Suprapubic skin (tissue), 4 donors: ENCODE measurements at regions not wholly inside any gene's neighbourhood (a gene's known extent, or its start where the extent isn't known, plus 50 kb on each side); places are given as distances from the start of the nearest gene placed in this dataset.

ENCODE experiments used
- DNase-seq, 2 donors: peaks; one replicate each; pipeline ENCODE4 v3.0.0-alpha.2; 2019; ENCODE audit warnings: low spot score in 2 of 2
- H3K27ac ChIP-seq: fragments of 200-600 bp; sonication (generic); one replicate; pipeline ENCODE4 v1.5.1; 2019
- H3K27me3 ChIP-seq: fragments of 200-600 bp; sonication (generic); one replicate; pipeline ENCODE4 v1.5.1; 2019
- H3K36me3 ChIP-seq: fragments of 200-600 bp; sonication (generic); one replicate; pipeline ENCODE4 v1.5.1; 2019
- H3K4me1 ChIP-seq: fragments of 200-600 bp; sonication (generic); one replicate; pipeline ENCODE4 v1.5.1; 2019
- H3K4me3 ChIP-seq: fragments of 200-600 bp; sonication (generic); one replicate; pipeline ENCODE4 v1.5.1; 2019; ENCODE audit warnings: mild to moderate bottlenecking
- H3K9me3 ChIP-seq: fragments of 200-600 bp; sonication (generic); one replicate; pipeline ENCODE4 v1.5.1; 2019
- EP300 ChIP-seq: sonication (generic); formaldehyde crosslinking; IDR thresholded peaks from one replicate; pipeline ENCODE4 v1.6.1; 2017; ENCODE audit warnings: antibody characterized with exemption
- POLR2A ChIP-seq, 2 donors: fragments of 450-650 bp; IDR thresholded peaks; one replicate each; pipeline ENCODE4 v1.6.1; 2017; ENCODE audit warnings: antibody characterized with exemption in 2 of 2, mild to moderate bottlenecking in 2 of 2, moderate library complexity in 2 of 2
- POLR2AphosphoS5 ChIP-seq, 3 donors: sonication (generic); formaldehyde crosslinking; IDR thresholded peaks; one replicate each; pipeline ENCODE4 v1.6.1; 2017; ENCODE audit warnings: antibody characterized with exemption in 3 of 3
- WGBS: methylation state at CpG from one replicate; pipeline ENCODE4 v1.1.5; 2018; 5-methylcytosine and 5-hydroxymethylcytosine counted together
- TF ChIP-seq, protein P1 (sequence below), 2 donors: fragments of 200-600 bp in 1 of 2; fragments of 450-650 bp in 1 of 2; sonication (generic) in 1 of 2; IDR thresholded peaks; one replicate each; pipeline ENCODE4 v1.5.1; 2016 to 2019; ENCODE audit warnings: antibody characterized with exemption in 2 of 2, mild to moderate bottlenecking in 1 of 2, moderate library complexity in 1 of 2

DNA sequence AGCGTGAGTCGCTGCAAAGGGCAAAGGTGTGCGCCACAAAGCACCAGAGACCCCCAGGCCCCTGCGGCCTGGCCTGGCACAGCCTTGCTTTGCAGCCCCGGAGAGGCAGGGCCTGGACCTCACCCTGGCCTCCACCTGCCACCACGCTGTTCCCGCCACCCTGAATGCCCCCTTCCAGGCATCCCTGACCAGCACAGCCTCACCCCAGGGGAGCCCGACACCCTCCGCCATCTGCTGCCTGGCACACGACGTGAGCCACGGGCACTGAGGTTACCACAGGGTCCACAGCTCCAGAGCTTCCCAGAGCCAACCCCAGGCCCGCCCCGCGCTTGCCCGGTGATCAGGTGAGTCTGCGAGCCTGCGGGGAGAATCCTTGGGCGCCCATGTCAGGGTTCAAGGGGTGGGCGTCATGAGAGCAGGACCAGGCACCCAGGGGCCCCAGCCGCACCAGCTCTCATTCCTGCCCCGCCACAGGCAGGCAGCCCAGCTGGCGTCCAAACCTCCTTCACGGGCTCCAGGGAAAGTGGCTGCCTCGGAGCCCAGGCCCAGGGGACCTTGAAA lies 171.3 kb downstream of the BRD1 start:
- H3K27ac ChIP-seq: peak overlapping the region; percentile 62
- DNase-seq: no peak
- no peaks in the 10 kb centered on the region for H3K4me1 ChIP-seq
- peaks cover 26% of the 10 kb centered on the region for H3K27me3 ChIP-seq
- H3K9me3 ChIP-seq: no peaks in the 10 kb centered on the region
- TF ChIP-seq POLR2AphosphoS5 (IDR thresholded peaks at IDR 0.05) (no peak), EP300 (no peak), POLR2A (IDR thresholded peaks at IDR 0.05) (no peak)
- TF ChIP-seq, protein P1, sequence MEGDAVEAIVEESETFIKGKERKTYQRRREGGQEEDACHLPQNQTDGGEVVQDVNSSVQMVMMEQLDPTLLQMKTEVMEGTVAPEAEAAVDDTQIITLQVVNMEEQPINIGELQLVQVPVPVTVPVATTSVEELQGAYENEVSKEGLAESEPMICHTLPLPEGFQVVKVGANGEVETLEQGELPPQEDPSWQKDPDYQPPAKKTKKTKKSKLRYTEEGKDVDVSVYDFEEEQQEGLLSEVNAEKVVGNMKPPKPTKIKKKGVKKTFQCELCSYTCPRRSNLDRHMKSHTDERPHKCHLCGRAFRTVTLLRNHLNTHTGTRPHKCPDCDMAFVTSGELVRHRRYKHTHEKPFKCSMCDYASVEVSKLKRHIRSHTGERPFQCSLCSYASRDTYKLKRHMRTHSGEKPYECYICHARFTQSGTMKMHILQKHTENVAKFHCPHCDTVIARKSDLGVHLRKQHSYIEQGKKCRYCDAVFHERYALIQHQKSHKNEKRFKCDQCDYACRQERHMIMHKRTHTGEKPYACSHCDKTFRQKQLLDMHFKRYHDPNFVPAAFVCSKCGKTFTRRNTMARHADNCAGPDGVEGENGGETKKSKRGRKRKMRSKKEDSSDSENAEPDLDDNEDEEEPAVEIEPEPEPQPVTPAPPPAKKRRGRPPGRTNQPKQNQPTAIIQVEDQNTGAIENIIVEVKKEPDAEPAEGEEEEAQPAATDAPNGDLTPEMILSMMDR (IDR thresholded peaks at IDR 0.05): no peak
- no peaks in the 10 kb centered on the region for H3K36me3 ChIP-seq
- peak overlapping the region; percentile 45 for H3K4me3 ChIP-seq
- WGBS: 76% methylated on average over 8 of the region's 25 CpGs

DNA sequence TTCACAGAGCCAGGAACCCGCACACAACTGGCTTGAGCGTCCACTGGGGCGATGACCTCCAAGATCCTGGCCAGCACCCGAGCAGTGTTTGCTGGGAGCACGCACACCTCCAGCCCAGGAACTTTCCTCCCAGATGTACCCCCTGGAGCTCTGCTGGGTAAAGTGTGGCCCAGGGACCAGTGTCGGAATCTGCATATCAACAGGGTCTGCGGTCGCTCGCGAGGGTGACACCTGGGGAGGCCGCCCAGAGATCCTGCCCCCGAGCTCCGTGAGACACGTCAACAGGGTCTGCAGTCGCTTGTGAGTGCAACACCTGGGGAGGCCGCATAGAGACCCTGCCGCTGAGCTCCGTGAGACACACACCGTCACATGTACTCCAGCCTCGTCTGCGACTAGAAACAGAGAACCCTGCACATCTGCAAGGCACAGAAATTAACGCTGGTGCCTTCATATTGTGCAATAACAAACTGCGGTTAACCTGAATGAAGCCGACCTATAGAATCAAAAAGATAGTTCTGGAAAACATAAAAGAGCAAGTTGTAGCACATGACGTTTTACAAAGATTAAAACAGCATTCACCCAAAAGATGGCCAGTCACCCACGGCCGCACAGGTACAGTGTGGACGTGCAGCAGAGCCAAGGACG lies 172.4 kb downstream of the BRD1 start:
- WGBS: 69% methylated on average over 19 of the region's 29 CpGs

DNA sequence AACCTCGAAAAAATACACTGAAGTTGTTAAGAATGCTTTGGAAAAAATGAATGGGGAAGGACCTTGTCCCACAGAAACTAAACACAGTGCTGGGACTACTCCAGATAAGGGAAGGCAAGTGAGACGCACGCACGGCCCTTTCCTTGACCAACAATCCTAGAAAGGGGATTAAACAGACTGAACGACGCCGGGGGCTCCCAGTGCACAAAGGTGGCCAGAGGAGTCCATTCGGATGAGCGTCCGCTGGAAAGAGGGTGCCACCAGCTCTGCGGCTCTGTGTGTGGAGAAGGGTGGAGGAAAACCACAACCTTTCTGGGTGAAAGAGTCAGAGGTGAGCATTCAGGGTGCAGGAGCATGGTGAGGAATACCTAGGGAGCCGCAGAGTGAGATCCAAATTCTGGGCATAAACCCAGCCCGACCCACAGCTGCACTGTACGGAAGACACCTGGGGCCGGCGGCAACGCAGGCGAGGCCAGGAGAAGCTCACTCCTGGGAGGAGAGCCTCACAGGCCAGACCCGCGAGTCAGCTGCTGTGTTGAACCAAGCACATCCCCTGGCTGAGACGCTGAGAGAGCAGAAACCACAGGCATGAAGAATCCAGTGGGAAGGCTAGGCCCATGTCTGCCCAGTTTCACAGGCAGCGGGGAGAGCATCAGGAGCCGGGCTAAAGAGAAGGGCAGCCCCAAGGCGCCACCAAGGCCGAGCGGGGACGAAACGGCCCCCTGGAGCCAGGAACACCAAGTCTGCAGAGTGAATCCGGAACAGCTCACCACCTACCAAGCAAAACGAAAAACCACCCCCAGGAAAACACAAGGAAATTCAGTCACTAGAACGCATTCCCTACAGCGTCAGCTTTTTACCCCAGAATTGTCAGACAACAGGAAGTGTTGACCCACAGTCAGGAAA lies 177.1 kb downstream of the BRD1 start:
- no peak for DNase-seq
- H3K9me3 ChIP-seq: no peaks in the 10 kb centered on the region
- no peak overlapping the region for H3K27ac ChIP-seq
- 91% methylated on average over 29 of the region's 32 CpGs for WGBS
- no peaks in the 10 kb centered on the region for H3K36me3 ChIP-seq
- no peaks in the 10 kb centered on the region for H3K4me1 ChIP-seq
- no peak overlapping the region for H3K4me3 ChIP-seq
- H3K27me3 ChIP-seq: peaks cover 27% of the 10 kb centered on the region
- TF ChIP-seq, protein P1 (IDR thresholded peaks at IDR 0.05): no peak
- no peak for TF ChIP-seq POLR2A (IDR thresholded peaks at IDR 0.05)
- TF ChIP-seq EP300: no peak
- no peak for TF ChIP-seq POLR2AphosphoS5 (IDR thresholded peaks at IDR 0.05)

More for the DNA sequence above, 172.4 kb downstream of the BRD1 start:
- no peak for DNase-seq
- Histone ChIP-seq H3K4me1 (no peaks in the 10 kb centered on the region), H3K4me3 (peak overlapping the region; percentile 45), H3K27me3 (peaks cover 18% of the 10 kb centered on the region), H3K27ac (no peak overlapping the region), H3K9me3 (no peaks in the 10 kb centered on the region), H3K36me3 (no peaks in the 10 kb centered on the region)
- TF ChIP-seq POLR2A (IDR thresholded peaks at IDR 0.05): no peak
- TF ChIP-seq, protein P1 (IDR thresholded peaks at IDR 0.05): no peak
- no peak for TF ChIP-seq POLR2AphosphoS5 (IDR thresholded peaks at IDR 0.05)
- TF ChIP-seq EP300: no peak

DNA sequence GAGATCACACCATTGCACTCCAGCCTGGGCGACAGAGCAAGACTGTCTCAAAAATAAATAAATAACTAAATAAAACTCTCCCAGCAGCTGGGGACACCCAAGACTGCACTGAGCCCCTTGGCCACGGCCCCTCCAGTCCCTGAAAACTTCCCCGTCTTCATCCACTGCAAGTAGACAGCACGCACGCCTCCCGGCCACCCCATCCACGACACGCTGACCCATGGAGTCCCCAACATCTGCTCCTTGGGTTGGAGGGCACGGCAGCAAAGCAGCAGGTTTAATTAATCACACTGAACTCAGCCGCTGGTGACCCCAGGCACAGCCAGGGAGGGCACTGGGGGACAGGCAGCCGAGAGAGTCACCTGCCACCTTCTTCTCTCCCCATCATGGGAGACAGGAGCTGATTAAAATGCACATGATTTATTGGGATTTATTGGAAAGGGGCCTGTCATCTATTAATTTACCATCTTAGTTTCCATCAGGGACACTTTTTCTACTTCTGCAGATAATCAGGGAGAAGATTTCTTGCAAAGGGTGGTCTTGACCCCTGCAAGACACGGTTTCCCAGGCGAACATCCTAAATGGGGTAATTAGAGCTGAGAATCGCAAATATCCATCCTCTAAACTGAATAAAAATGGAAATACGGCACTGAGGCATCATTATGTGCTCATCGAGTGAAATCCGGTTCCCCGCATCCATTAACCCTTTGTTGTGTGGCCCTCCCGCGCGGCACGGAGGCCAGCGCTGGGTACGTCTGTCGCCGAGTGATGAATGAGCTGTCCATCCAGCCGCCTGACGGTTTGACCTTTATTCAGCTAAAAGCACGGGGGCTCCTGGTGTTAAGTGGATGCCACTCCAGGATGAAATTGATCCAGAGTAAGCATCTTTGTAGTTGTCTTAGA lies 178.3 kb downstream of the BRD1 start:
- Histone ChIP-seq H3K36me3 (no peaks in the 10 kb centered on the region), H3K27ac (no peak overlapping the region), H3K27me3 (peaks cover 23% of the 10 kb centered on the region), H3K4me1 (no peaks in the 10 kb centered on the region), H3K4me3 (no peak overlapping the region), H3K9me3 (no peaks in the 10 kb centered on the region)
- DNase-seq: no peak
- TF ChIP-seq POLR2AphosphoS5 (IDR thresholded peaks at IDR 0.05) (no peak), EP300 (no peak), POLR2A (IDR thresholded peaks at IDR 0.05) (no peak)
- TF ChIP-seq, protein P1 (IDR thresholded peaks at IDR 0.05): no peak
- 70% methylated on average over 26 of the region's 29 CpGs for WGBS
